Neural progenitor cell (in vitro differentiated cells): ENCODE measurements at regions not wholly inside any gene's neighbourhood (a gene's known extent, or its start where the extent isn't known, plus 50 kb on each side); places are given as distances from the start of the nearest gene placed in this dataset.
"Not testable (repeated sequence)": the region's sequence is repeated elsewhere in the genome, so short reads cannot be mapped to it uniquely, and the experiment has no call there.

Experiments
- DNase-seq: peaks from one replicate; pipeline ENCODE4 v3.0.0-alpha.2; 2016; ENCODE audit warnings: low spot score
- H2AFZ ChIP-seq: fragments of 200-600 bp; sonication (generic); replicated peaks from 2 replicates; pipeline ENCODE4 v1.6.1; 2016; ENCODE audit warnings: antibody characterized with exemption
- H3F3A ChIP-seq: fragments of 200-600 bp; sonication (generic); 2 replicates; pipeline ENCODE4 v1.6.1; 2016; ENCODE audit warnings: antibody characterized with exemption, low read depth
- H3K27ac ChIP-seq: fragments of 200-600 bp; sonication (generic); 2 replicates; pipeline ENCODE4 v1.5.1; 2016; ENCODE audit warnings: mild to moderate bottlenecking
- H3K27me3 ChIP-seq: fragments of 200-600 bp; sonication (generic); 2 replicates; pipeline ENCODE4 v1.6.1; 2016; ENCODE audit warnings: mild to moderate bottlenecking, moderate library complexity
- H3K36me3 ChIP-seq: fragments of 200-600 bp; sonication (generic); 2 replicates; pipeline ENCODE4 v1.5.1; 2016
- H3K4me1 ChIP-seq: fragments of 200-600 bp; sonication (generic); 2 replicates; pipeline ENCODE4 v1.6.1; 2016; ENCODE audit warnings: mixed run types
- H3K4me2 ChIP-seq: fragments of 200-600 bp; sonication (generic); 2 replicates; pipeline ENCODE4 v1.6.1; 2016
- H3K4me3 ChIP-seq: fragments of 200-600 bp; sonication (generic); 2 replicates; pipeline ENCODE4 v1.5.1; 2016
- H3K79me2 ChIP-seq: fragments of 200-600 bp; sonication (generic); 2 replicates; pipeline ENCODE4 v1.6.1; 2016; ENCODE audit warnings: low read depth
- H3K9ac ChIP-seq: fragments of 200-600 bp; sonication (generic); 2 replicates; pipeline ENCODE4 v1.6.1; 2016
- H3K9me3 ChIP-seq: fragments of 200-600 bp; sonication (generic); 2 replicates; pipeline ENCODE4 v1.5.1; 2016; ENCODE audit warnings: low read depth
- H4K20me1 ChIP-seq: fragments of 200-600 bp; sonication (generic); 2 replicates; pipeline ENCODE4 v1.6.1; 2016; ENCODE audit warnings: low read depth
- H3K27ac Mint-ChIP-seq: 3 replicates; pipeline ENCODE4 v1.8.0; 2021; ENCODE audit warnings: mixed read lengths
- H3K27me3 Mint-ChIP-seq: 2 replicates; pipeline ENCODE4 v1.8.0; 2022; ENCODE audit warnings: low read depth, mild to moderate bottlenecking, inconsistent platforms, moderate library complexity, mixed read lengths; ENCODE audit not compliant: insufficient read depth
- H3K36me3 Mint-ChIP-seq: 3 replicates; pipeline ENCODE4 v1.8.0; 2021; ENCODE audit warnings: mixed read lengths
- H3K4me1 Mint-ChIP-seq: 3 replicates; pipeline ENCODE4 v1.8.0; 2021; ENCODE audit warnings: mixed read lengths
- H3K4me3 Mint-ChIP-seq: 3 replicates; pipeline ENCODE4 v1.8.0; 2021; ENCODE audit warnings: mild to moderate bottlenecking, moderate library complexity, mixed read lengths
- H3K9me3 Mint-ChIP-seq: 3 replicates; pipeline ENCODE4 v1.8.0; 2020; ENCODE audit warnings: mixed read lengths
- EZH2 ChIP-seq: fragments of 200-600 bp; sonication (generic); IDR thresholded peaks from 2 replicates; pipeline ENCODE4 v1.6.1; 2017; ENCODE audit warnings: antibody characterized with exemption, mild to moderate bottlenecking, moderate library complexity
- EZH2phosphoT487 ChIP-seq: fragments of 200-600 bp; sonication (generic); IDR thresholded peaks from 2 replicates; pipeline ENCODE4 v1.6.1; 2017; ENCODE audit warnings: antibody characterized with exemption
- TF ChIP-seq, protein P1 (sequence below): fragments of 200-600 bp; sonication (generic); IDR thresholded peaks from 2 replicates; pipeline ENCODE4 v1.5.1; 2017; ENCODE audit warnings: antibody characterized with exemption, mild to moderate bottlenecking

DNA sequence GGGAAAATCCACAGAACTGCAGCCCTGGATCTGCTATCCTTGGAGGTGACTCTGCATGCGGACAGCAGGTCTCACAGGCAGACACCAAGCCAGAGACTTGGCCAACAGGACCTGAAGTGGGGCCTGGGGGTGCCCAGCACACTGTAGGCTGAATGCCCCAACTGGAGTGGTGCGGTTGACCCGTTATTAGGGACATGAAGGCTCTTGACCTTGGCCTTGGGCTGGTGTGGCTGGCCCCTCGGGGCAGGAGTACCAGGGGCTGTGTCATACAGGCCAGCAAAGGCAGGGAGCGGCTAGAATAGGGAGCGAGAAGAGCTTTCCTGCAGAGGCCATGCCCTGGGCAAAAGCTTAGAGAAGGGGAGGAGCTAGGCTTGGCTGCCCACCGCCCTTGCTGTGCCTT, 153.2 kb upstream of the MVB12B start:
- H3K4me2 ChIP-seq = no peak overlapping the region
- H3K4me3 ChIP-seq = no peak overlapping the region
- no peak overlapping the region for H2AFZ ChIP-seq
- H3K4me1 ChIP-seq = no peaks in the 10 kb centered on the region
- H3K9me3 ChIP-seq = no peaks in the 10 kb centered on the region
- Mint-ChIP-seq H3K4me1 (no peaks in the 10 kb centered on the region), H3K27me3 (peaks cover 4% of the 10 kb centered on the region), H3K36me3 (no peaks in the 10 kb centered on the region), H3K9me3 (no peaks in the 10 kb centered on the region), H3K27ac (no peak overlapping the region), H3K4me3 (no peak overlapping the region)
- DNase-seq = no peak
- H4K20me1 ChIP-seq = no peaks in the 10 kb centered on the region
- no peaks in the 10 kb centered on the region for H3K79me2 ChIP-seq
- H3K36me3 ChIP-seq = no peaks in the 10 kb centered on the region
- TF ChIP-seq, protein P1, sequence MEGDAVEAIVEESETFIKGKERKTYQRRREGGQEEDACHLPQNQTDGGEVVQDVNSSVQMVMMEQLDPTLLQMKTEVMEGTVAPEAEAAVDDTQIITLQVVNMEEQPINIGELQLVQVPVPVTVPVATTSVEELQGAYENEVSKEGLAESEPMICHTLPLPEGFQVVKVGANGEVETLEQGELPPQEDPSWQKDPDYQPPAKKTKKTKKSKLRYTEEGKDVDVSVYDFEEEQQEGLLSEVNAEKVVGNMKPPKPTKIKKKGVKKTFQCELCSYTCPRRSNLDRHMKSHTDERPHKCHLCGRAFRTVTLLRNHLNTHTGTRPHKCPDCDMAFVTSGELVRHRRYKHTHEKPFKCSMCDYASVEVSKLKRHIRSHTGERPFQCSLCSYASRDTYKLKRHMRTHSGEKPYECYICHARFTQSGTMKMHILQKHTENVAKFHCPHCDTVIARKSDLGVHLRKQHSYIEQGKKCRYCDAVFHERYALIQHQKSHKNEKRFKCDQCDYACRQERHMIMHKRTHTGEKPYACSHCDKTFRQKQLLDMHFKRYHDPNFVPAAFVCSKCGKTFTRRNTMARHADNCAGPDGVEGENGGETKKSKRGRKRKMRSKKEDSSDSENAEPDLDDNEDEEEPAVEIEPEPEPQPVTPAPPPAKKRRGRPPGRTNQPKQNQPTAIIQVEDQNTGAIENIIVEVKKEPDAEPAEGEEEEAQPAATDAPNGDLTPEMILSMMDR = no peak
- H3F3A ChIP-seq = no peaks in the 10 kb centered on the region
- no peak overlapping the region for H3K9ac ChIP-seq
- H3K27ac ChIP-seq = no peak overlapping the region
- H3K27me3 ChIP-seq = no peaks in the 10 kb centered on the region

DNA sequence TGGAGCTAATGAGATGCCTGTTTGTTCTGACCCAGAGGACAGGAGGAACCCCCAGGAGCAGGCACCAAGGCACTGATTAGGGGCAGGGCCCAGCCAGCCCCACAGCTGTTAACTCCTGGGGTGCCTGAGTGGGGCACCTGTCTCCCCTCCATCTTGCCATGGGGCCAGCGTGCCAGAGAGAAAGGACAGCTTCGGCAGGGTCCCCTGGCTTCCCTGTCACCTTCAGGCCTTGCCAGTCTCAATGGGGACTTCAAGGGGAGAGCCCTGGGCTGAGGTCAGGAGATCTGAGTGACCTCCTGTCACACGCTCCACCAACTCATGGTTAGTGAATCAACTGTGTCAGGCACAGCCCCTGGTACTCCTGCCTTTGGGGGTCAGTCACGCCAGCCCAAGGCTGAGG, 152.7 kb upstream of the MVB12B start:
- Histone ChIP-seq H4K20me1 (no peaks in the 10 kb centered on the region), H3K4me2 (no peak overlapping the region), H3F3A (no peaks in the 10 kb centered on the region), H3K9me3 (no peaks in the 10 kb centered on the region), H3K4me1 (no peaks in the 10 kb centered on the region), H3K27ac (no peak overlapping the region), H2AFZ (no peak overlapping the region), H3K9ac (no peak overlapping the region), H3K36me3 (no peaks in the 10 kb centered on the region), H3K4me3 (no peak overlapping the region), H3K79me2 (no peaks in the 10 kb centered on the region), H3K27me3 (no peaks in the 10 kb centered on the region)
- Mint-ChIP-seq H3K4me3 (no peak overlapping the region), H3K36me3 (no peaks in the 10 kb centered on the region), H3K9me3 (no peaks in the 10 kb centered on the region), H3K27ac (no peak overlapping the region), H3K27me3 (peaks cover 4% of the 10 kb centered on the region), H3K4me1 (no peaks in the 10 kb centered on the region)
- no peak for DNase-seq
- TF ChIP-seq, protein P1 = no peak
- TF ChIP-seq EZH2phosphoT487 (no peak), EZH2 (no peak)

DNA sequence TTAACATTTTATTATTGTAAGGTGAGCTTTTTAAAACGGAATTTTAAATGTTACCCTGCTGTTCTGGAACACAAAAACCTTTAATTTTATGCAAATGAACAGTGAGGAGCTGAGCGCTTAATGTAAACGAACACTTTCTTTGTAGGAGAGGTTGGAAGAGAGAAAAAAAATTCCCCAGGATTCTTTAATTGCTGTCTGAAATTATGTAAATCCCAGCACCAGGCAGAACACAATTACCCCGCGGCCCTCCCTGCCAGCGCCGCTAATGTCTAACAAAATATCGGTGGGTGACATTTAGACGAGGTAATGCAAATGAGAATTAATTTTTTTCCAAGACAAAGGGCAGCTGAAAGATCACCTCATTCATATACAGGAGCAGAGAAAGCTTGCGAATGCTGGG, 143.4 kb upstream of the MVB12B start:
- Histone ChIP-seq H3K9me3 (no peaks in the 10 kb centered on the region), H2AFZ (no peak overlapping the region), H3K9ac (no peak overlapping the region), H3K27ac (no peak overlapping the region), H4K20me1 (no peaks in the 10 kb centered on the region), H3K36me3 (no peaks in the 10 kb centered on the region), H3F3A (no peaks in the 10 kb centered on the region), H3K4me2 (no peak overlapping the region), H3K79me2 (no peaks in the 10 kb centered on the region), H3K4me3 (no peak overlapping the region), H3K27me3 (no peaks in the 10 kb centered on the region), H3K4me1 (no peaks in the 10 kb centered on the region)
- Mint-ChIP-seq H3K27ac (no peak overlapping the region), H3K9me3 (peaks cover 8% of the 10 kb centered on the region), H3K4me3 (no peak overlapping the region), H3K27me3 (no peaks in the 10 kb centered on the region), H3K36me3 (no peaks in the 10 kb centered on the region), H3K4me1 (no peaks in the 10 kb centered on the region)
- TF ChIP-seq EZH2 = no peak
- TF ChIP-seq EZH2phosphoT487 = no peak
- TF ChIP-seq, protein P1 = no peak
- DNase-seq = no peak

DNA sequence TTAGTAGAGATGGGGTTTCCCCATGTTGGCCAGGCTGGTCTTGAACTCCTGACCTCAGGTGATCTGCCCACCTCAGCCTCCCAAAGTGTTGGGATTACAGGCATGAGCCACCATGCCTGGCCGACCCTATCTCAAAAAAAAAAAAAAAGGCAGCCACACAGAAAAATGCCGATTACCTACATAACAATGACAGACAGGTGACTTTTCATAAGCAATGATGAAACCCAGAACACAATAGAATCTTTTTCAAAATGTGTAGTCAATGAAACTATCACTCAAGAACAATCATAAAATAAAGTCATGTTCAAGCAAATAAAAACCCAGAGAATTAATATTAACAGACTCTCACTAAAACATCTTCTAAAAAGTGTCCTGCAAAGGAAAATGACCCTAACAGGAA, 135.6 kb upstream of the MVB12B start:
- H3K27me3 Mint-ChIP-seq = not testable (repeated sequence)

More for the DNA sequence above, 135.6 kb upstream of the MVB12B start:
- H3K4me3 Mint-ChIP-seq, H3K9ac ChIP-seq, H3K9me3 ChIP-seq, H3K9me3 Mint-ChIP-seq, H3K4me3 ChIP-seq, H3K4me1 Mint-ChIP-seq, H3K36me3 Mint-ChIP-seq, H3K27ac ChIP-seq, H3K4me2 ChIP-seq, H3K4me1 ChIP-seq, DNase-seq, H3F3A ChIP-seq, H3K36me3 ChIP-seq, H3K27ac Mint-ChIP-seq, H3K79me2 ChIP-seq, H2AFZ ChIP-seq, H4K20me1 ChIP-seq, H3K27me3 ChIP-seq: not testable (repeated sequence)
